Skeletal muscle tissue (tissue), 4 donors: ENCODE measurements at regions not wholly inside any gene's neighbourhood (a gene's known extent, or its start where the extent isn't known, plus 50 kb on each side); places are given as distances from the start of the nearest gene placed in this dataset. TPM values are rescaled to one million over a fixed set of nuclear protein-coding genes. Genes with fewer than 3 reads are reported as not detected.
"Not testable (repeated sequence)": the region's sequence is repeated elsewhere in the genome, so short reads cannot be mapped to it uniquely, and the experiment has no call there.

Experiments used
- H3K27ac ChIP-seq: one replicate; pipeline ENCODE4 v1.7.0; 2013; ENCODE audit warnings: mild to moderate bottlenecking, low read depth, low read length, inconsistent platforms
- H3K27me3 ChIP-seq, 3 donors: one replicate each; pipeline ENCODE4 v1.7.0; 2013; ENCODE audit warnings: low read length in 3 of 3; ENCODE audit not compliant: control insufficient read depth in 3 of 3, insufficient read depth in 3 of 3
- H3K36me3 ChIP-seq, 3 donors: one replicate each; pipeline ENCODE4 v1.7.0; 2013; ENCODE audit warnings: low read length in 3 of 3; ENCODE audit not compliant: control insufficient read depth in 3 of 3, insufficient read depth in 3 of 3
- H3K4me1 ChIP-seq, 3 donors: one replicate each; pipeline ENCODE4 v1.7.0; 2013; ENCODE audit warnings: low read length in 3 of 3, mild to moderate bottlenecking in 3 of 3; ENCODE audit not compliant: control insufficient read depth in 3 of 3, insufficient read depth in 3 of 3
- H3K4me3 ChIP-seq, 3 donors: one replicate each; pipeline ENCODE4 v1.7.0; 2013; ENCODE audit warnings: low read length in 3 of 3
- H3K9ac ChIP-seq, 3 donors: one replicate each; pipeline ENCODE4 v1.7.0; 2013; ENCODE audit warnings: low read length in 3 of 3, mild to moderate bottlenecking in 3 of 3, moderate library complexity in 2 of 3, low read depth in 1 of 3
- H3K9me3 ChIP-seq, 3 donors: one replicate each; pipeline ENCODE4 v1.7.0; 2013; ENCODE audit warnings: low read length in 3 of 3; ENCODE audit not compliant: control insufficient read depth in 3 of 3
- small RNA-seq: library from RNA; depleted of rRNA; stranded (forward); fragments of <200 nt; gene quantifications from one replicate; pipeline ENCODE3, GENCODE V24; 2014
- donor health status: Osteomylitis.

DNA sequence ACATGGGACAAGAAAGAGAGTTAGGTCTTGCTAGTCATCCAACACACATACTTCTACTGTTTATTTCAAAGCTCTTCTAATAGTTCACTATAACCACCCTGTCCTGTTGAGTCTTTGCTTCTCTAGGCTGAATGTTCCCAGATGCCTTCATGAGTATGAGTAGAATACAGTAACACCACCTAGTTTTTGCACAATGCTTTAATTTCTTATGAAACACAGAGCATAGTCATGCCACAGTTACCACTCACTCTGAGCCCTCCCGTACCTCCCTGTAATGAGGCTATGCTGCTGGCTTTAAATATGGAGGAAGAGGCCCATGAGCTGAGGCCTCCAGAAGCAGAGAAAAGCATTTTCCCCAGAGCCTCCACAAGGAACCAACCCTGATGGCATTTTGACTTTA is 75.0 kb upstream of the SLC1A3 start:
- Histone ChIP-seq H3K27ac (no peak overlapping the region), H3K36me3 (no peaks in the 10 kb centered on the region), H3K9me3 (no peaks in the 10 kb centered on the region)

DNA sequence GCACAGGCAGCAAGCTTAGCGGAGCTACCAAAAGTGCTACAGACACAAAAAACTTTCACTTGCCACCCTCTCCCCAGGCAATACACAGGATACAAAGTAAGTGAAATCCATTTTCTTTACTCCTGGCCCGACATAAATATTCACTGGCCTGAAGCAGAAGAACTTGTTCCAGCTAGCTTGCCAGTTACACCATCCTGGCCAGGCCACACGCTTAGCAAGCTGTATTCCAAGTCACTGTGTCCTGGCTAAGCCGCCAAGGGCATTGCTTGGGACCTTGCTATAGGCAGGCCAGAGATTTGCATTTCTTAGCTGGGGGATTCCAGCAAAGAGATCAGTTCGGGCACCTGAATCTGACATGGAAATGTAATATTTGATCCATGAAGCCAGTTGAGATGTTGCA is 71.0 kb upstream of the SLC1A3 start:
- Histone ChIP-seq H3K4me3 (no peak overlapping the region), H3K27me3 (no peaks in the 10 kb centered on the region), H3K36me3 (no peaks in the 10 kb centered on the region), H3K4me1 (peaks cover 11 to 12% (median 11%) of the 10 kb centered on the region in 3 donors), H3K9ac (peak overlapping the region in 2 of 3 donors; percentile 51 to 65), H3K27ac (peak overlapping the region; percentile 20), H3K9me3 (no peaks in the 10 kb centered on the region)

More for the DNA sequence above, 75.0 kb upstream of the SLC1A3 start:
- peaks cover 11 to 15% (median 11%) of the 10 kb centered on the region in 3 donors for H3K4me1 ChIP-seq
- no peaks in the 10 kb centered on the region for H3K27me3 ChIP-seq
- no peak overlapping the region for H3K9ac ChIP-seq
- H3K4me3 ChIP-seq: no peak overlapping the region

- H3K4me3 ChIP-seq: no peak overlapping the region
- H3K4me1 ChIP-seq: peaks cover 11 to 12% (median 11%) of the 10 kb centered on the region in 3 donors
- no peaks in the 10 kb centered on the region for H3K27me3 ChIP-seq
- H3K36me3 ChIP-seq: no peaks in the 10 kb centered on the region
- no peak overlapping the region for H3K9ac ChIP-seq
- no peak overlapping the region for H3K27ac ChIP-seq
- H3K9me3 ChIP-seq: no peaks in the 10 kb centered on the region
These were observed 70.4 kb upstream of the SLC1A3 start for GRCh38 chr5:36535859-36536615.

DNA sequence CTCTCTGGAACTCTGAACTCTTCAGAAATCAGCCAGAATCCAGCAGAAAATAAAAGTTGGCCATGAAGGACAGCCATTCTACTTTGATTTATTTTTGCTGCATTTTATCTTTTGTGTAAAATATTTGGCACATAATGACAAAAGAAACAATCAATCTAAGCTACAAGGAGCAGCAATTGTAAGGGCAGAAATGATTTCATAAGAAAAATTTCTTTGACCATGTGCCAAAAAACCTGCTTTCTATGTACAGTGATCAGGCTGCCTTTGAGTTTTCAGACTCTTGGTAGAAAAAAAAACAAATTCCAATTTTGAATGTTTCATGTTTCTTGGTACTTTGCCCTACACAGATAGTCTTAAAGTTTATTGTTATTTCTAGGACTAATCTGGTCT is 69.8 kb upstream of the SLC1A3 start:
- Histone ChIP-seq H3K4me1 (peaks cover 11 to 12% (median 11%) of the 10 kb centered on the region in 3 donors), H3K4me3 (no peak overlapping the region), H3K27me3 (no peaks in the 10 kb centered on the region), H3K27ac (no peak overlapping the region), H3K9me3 (no peaks in the 10 kb centered on the region), H3K9ac (no peak overlapping the region), H3K36me3 (no peaks in the 10 kb centered on the region)

DNA sequence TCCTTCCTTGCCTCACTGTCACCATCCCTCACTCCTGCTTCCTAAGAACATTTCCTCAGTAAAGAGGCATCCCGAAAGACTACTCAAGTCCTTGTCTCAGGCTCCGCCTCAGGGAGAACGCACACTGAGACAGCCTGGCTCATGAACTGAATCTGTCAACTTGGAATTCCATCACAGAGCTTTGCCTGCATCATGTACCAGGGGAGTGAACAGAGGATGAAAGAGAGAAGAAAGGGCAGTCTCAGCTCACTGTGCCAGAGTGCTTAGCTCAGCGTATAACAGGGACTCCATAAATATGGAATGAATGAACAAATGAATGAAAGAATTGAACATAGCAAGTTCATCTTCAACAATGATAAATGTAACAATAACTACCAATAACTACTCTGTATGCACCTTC is 68.7 kb upstream of the SLC1A3 start:
- Histone ChIP-seq H3K4me3 (no peak overlapping the region), H3K27ac (no peak overlapping the region), H3K36me3 (no peaks in the 10 kb centered on the region), H3K9me3 (no peaks in the 10 kb centered on the region), H3K4me1 (peaks cover 11 to 12% (median 11%) of the 10 kb centered on the region in 3 donors), H3K9ac (no peak overlapping the region), H3K27me3 (no peaks in the 10 kb centered on the region)

- no peak overlapping the region for H3K4me3 ChIP-seq
- H3K27me3 ChIP-seq: no peaks in the 10 kb centered on the region
- no peaks in the 10 kb centered on the region for H3K9me3 ChIP-seq
- H3K9ac ChIP-seq: no peak overlapping the region
- no peak overlapping the region for H3K27ac ChIP-seq
- H3K4me1 ChIP-seq: no peaks in the 10 kb centered on the region
- no peaks in the 10 kb centered on the region for H3K36me3 ChIP-seq
These were observed 53.6 kb upstream of the SLC1A3 start for GRCh38 chr5:36552651-36553393.

DNA sequence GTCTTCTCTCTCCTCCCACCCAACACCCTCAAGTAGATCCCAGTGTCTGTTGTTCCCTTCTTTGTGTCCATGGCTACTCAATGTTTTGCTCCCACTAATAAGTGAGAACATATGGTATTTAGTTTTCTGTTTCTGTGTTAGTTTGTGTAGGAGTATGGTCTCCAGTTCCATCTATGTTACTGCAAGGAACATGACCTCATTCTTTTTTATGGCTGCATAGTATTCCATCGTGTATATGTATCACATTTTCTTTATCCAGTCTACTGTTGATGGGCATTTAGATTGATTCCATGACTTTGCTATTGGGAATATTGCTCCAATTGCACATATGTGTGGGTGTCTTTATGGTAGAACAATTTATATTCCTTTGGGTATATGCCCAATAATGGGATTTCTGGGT is 51.4 kb upstream of the SLC1A3 start:
- H3K9me3 ChIP-seq, H3K36me3 ChIP-seq, H3K4me1 ChIP-seq, H3K27ac ChIP-seq, H3K9ac ChIP-seq, H3K4me3 ChIP-seq, H3K27me3 ChIP-seq: not testable (repeated sequence)

Small RNAs in the stretch of these regions (small RNA-seq; reads per million reads assigned to genes)
- gene RNA5SP181: not detected
